ENCODE measurements at regions not wholly inside any gene's neighbourhood (a gene's known extent, or its start where the extent isn't known, plus 50 kb on each side); places are given as distances from the start of the nearest gene placed in this dataset.
"Not testable (repeated sequence)": the region's sequence is repeated elsewhere in the genome, so short reads cannot be mapped to it uniquely, and the experiment has no call there.

DNA sequence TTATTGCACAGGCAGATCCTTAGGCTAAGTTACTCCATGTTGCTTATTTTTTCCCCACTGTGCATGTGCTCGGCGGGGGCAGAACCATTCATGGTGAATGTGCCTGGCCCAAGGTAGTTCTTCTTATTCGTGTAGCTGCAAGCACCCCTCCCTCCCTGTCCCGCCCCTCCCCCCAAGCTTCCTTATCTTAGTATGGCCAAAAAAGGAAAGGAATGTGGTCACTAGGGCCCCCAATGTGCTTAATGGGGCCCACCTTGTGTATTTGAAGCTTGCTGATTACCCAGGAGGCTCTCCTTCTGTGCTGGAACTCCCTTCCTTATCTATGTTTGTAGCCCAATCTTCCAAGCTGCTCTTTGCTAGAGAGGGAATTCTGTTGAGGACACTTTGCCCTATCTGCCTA, 1259.7 kb upstream of the RAG2 start:
- no peak for DNase-seq

DNA sequence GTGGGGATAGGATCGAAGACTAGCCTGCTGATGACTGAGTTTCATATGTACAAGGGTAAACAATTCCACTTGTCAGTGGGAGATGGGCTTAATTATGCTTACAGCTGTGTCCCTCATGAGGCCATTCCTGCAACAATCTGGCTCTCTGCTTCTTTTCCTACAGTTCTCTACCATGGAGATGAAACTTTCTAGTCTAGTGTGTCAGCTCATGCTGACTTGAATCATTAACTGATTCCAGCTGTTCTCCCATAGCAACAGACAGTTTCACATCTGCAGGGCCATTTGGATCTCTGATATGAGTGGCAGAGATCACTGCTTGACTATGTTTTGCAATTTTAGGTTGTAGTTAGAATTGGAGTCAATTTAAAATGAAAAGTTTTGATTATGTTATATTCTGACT, 1251.7 kb upstream of the RAG2 start:
- no peak for DNase-seq

DNA sequence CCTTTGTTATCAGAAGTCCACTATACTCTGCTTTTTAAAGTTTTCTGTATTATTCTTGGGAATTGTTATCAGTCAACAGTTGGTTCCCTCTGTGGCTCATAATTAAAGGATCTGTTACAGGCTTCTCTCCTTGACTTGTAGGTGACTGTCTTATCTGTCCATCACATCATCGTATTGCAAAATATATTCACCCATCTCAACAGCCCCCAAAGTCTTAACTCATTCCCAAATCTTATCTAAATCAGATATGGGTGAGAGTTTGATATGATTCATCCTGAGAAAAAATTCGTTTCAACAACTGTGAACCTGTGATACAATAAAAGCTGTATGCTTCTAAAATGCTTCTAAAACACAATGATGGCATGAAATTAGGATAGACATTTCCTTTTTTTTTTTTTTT, 1245.6 kb upstream of the RAG2 start:
- DNase-seq: no peak

GRCh38 chr11:37841016-37841415, 1243.0 kb upstream of the RAG2 start:
- DNase-seq: no peak

DNA sequence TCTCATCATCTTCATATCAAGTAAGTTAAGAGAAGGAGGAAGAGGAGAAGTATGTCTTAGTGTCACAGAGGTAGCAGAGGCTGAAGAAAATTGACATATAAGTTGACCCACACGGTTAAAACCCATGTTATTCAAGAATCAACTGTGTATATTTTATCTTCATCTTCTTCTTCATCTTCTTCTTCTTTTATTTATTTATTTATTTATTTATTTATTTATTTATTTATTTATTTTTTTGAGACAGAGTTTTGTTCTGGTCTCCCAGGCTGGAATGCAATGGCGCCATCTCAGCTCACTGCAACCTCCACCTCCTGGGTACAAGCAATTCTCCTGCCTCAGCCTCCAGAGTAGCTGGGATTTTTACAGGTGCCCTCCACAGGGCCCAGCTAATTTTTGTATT, 1242.3 kb upstream of the RAG2 start:
- not testable (repeated sequence) for DNase-seq

DNA sequence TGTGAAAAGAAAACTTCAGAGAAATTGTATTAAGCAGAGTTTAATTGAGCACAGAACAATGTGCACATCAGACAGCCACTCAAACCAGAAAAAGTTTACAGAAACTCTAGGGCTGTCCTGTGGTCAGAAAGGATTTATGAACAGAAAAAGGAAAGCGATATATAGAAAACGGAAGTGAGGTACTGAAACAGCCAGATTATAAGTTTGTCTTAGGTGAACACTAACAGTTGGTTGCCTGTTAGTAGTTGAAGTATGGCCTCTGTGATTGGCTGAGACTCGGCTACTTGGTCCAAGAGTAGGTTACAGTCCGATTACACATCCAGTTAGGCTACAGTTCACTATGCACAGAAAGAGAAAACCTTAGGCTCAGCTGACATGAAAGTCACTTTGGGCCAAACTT, 1232.5 kb upstream of the RAG2 start:
- DNase-seq: no peak

- no peak for DNase-seq
Measured at GRCh38 chr11:37817727-37818270, 1219.8 kb upstream of the RAG2 start.

DNA sequence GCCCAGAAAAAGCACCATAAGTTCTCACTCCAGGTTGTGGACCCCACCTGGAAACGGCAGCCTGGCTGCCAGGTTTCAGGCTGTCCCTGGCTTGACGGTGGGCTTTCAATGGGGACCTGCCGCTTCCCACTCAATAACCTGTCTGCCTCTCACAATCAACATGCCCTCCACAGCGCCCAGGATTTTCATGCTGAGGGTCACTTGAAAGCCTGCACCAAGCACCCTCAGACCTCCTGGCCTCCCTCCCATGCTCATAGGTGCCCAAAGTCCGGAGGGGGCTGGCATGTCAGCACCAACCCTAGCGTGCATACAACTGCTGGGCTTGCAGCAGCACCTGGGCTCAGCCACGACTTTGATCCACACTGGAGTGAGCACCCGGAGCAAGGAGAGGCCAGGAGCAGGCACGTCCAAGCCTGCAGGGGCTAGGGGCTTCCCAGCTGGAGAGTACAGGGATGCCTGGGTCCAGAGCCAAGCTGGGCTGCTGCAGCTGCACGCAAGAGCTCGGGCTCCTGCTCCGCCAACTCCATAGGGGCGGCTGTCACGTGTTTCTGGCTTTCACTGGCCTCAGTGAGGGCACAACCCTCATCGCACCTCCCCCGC, 1214.3 kb upstream of the RAG2 start:
- DNase-seq: no peak

GRCh38 chr11:37811349-37811748, 1213.3 kb upstream of the RAG2 start:
- DNase-seq: no peak

GRCh38 chr11:37804666-37805065, 1206.6 kb upstream of the RAG2 start:
- DNase-seq: no peak

- DNase-seq: no peak
Measured at GRCh38 chr11:37788141-37788877, 1190.3 kb upstream of the RAG2 start.

GRCh38 chr11:37786214-37786755, 1188.2 kb upstream of the RAG2 start:
- DNase-seq: no peak

GRCh38 chr11:37774441-37774840, 1176.4 kb upstream of the RAG2 start:
- no peak for DNase-seq

DNA sequence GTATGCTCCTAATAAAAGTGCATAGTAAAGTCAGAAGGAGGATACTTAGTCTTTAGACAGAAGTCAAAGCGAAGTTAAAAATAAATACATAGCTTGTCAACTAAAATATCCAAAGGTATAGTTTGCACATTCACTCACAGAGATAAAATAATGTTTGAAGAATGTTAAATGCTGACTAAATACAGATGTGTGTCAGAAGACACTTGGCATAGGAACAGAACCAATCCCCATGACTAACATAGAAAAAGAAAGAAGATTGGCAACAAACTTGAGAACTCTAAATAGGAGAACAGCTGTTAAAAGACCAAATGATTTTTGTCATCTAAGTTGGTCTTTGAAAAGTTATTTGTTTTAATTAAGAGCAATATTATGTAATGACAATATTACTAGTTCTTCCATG, 1172.1 kb upstream of the RAG2 start:
- no peak for DNase-seq

GRCh38 chr11:37762079-37762478, 1164.0 kb upstream of the RAG2 start:
- DNase-seq: no peak

DNA sequence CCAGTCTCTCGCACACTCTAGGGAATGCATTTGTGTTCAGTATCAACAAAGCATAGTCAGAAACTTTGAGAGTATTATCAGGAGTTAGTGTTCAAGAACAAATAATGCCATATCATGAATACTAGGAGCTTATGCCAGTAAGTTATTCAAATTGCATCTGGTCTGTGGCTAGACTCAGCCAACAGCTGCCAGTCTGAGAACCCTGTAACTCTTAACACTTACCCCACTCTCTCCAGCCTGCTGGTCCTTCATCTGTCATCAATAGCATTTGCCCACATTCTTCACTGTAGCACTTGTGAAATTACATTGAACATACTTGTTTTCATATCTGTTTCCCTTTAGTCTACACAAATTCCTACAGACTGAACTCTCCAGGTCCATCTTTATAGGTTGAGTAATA, 1157.5 kb upstream of the RAG2 start:
- no peak for DNase-seq

DNA sequence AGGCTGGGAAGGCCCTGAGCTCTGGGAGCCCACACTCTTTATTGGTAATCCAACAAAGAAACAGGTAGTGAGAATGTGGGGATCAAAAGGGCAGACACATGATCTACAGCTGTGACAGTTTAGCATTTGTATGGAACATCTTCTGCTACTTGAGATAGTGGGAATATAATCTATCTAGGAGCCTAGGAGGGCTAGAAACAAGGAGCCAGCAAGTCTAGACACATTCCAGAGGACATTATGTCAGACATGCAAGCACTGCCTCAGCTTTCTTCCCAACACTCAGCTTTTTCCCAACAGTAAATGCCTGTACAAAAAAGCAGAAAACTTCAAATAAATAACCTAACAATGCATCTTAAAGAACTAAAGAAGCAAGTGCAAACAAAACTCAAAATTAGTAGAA, 1150.6 kb upstream of the RAG2 start:
- no peak for DNase-seq

GRCh38 chr11:37747121-37747520, 1149.1 kb upstream of the RAG2 start:
- no peak for DNase-seq

GRCh38 chr11:37727371-37727770, 1129.3 kb upstream of the RAG2 start:
- DNase-seq: no peak

- DNase-seq: no peak
Measured at GRCh38 chr11:37724315-37724714, 1126.3 kb upstream of the RAG2 start.

DNA sequence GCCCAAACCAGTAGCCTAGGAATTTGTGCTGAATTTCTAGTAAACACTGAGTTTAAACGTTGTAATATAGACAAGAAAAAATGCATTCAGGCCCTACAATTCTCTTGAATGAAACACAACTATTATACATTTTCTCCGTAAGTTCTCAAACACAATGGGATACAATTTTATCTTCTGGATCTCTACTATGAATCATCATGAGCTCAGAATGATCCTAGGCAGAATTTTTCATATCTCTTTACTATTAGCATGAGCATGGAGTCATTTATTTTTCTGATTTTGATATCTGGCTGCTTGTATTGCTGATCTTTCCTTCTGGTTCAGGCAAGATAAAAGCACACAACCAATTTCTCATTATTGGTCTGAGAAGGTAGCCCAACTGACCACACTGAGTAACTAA, 1123.4 kb upstream of the RAG2 start:
- no peak for DNase-seq

- DNase-seq: no peak
Measured at GRCh38 chr11:37718431-37718999, 1120.5 kb upstream of the RAG2 start.

- DNase-seq: no peak
Measured at GRCh38 chr11:37712251-37712650, 1114.2 kb upstream of the RAG2 start.

DNA sequence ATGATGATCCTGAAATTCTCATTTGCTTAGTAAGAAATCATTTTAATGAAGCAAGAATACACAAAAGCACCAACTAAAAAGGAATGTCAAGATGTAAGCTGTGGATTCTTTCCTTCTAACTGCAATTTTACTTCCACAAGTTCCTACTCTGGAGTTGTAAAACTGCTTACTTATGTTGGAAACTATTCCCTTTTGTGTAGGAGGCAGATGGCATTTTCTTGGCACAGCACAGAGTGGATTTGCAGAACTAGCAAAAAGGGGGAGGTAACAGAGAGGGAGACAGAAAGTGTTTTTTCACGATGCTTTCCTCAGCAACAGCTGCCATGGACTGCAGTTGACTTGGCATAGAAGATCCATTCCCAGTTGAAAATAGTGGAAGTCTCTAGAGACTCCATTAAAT, 1112.0 kb upstream of the RAG2 start:
- DNase-seq: no peak
